ENCODE measurements at regions not wholly inside any gene's neighbourhood (a gene's known extent, or its start where the extent isn't known, plus 50 kb on each side); places are given as distances from the start of the nearest gene placed in this dataset.

DNA sequence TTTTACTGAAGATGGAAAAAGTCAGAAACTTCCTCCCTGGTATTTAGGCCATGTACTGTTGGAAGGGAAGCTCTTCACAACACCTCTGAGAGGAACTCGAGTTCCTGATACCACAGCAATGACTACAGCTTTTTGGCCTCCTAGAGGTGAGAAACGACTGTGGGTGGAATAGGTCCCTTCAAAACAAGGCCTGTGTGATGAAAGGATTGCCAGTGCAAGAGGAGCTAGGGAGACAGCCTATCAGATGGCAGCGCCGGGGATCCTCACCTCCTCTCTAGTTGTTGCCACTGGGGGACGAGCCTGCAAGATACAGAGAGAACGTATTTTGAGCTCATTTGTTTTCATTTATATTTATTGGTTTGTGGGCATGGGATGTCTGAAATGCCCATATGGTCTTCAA is 187.8 kb upstream of the KCND3 start:
- DNase-seq (ENCODE audit: low read depth), result no peak
- no peak overlapping the region for H3K4me3 ChIP-seq (ENCODE audit: low read depth, low read length)
- no peak for TF ChIP-seq CTCF (IDR thresholded peaks at IDR 0.05; ENCODE audit: insufficient read depth, low read length)

GRCh38 chr1:112188611-112189010 is 199.1 kb upstream of the KCND3 start:
- H3K4me3 ChIP-seq (ENCODE audit: low read depth, low read length), result no peak overlapping the region
- TF ChIP-seq CTCF (IDR thresholded peaks at IDR 0.05; ENCODE audit: insufficient read depth, low read length), result no peak
- no peak for DNase-seq (ENCODE audit: low read depth)

DNA sequence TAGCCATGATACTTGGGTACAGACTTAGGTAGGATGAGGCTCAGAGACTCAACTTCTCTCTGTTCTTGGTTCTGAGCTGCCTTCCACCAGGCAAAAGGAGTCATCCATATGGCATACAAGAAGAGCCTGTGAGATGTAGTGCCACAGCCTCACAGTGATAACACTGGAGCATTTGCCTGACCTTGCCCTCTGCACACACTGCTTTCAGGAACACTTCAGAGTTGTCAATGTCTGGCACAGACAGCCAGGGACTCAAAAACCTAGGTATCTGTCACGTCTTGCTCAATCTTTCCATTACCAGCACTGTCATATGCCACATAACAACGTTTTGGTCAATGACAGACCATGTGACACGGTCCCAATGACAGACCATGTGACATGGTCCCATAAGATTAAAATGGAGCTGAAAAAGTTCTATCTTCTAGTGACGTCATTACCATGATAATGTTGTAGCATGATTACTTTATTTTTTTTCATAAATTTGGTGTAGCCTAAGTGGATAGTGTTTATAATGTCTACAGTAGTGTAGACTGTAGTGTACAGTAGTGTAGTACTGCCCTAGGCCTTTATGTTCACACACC is 199.9 kb upstream of the CTTNBP2NL start:
- DNase-seq (ENCODE audit: low read depth), result no peak
- no peak for TF ChIP-seq CTCF (IDR thresholded peaks at IDR 0.05; ENCODE audit: insufficient read depth, low read length)
- no peak overlapping the region for H3K4me3 ChIP-seq (ENCODE audit: low read depth, low read length)

DNA sequence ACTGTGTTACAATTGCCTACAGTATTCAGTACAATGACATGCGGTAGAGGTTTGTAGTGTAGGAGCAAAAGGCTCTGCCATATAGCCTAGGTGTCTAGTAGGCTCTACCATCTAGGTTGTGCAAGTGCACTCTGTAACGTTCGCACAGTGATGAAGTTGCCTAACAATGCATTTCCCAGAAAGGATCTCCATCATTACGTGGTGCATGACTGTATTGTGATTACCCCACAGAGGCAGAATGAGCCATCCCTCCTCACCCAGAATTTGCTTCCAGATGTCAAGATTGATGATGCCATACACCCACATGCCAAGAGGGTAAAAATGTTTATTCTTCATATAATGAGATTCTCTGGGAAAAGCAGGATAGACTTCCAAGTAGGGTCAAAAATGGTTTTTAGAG is 199.3 kb upstream of the CTTNBP2NL start:
- DNase-seq (ENCODE audit: low read depth), result no peak
- no peak for TF ChIP-seq CTCF (IDR thresholded peaks at IDR 0.05; ENCODE audit: insufficient read depth, low read length)
- H3K4me3 ChIP-seq (ENCODE audit: low read depth, low read length), result no peak overlapping the region

- no peak for DNase-seq (ENCODE audit: low read depth)
- no peak for TF ChIP-seq CTCF (IDR thresholded peaks at IDR 0.05; ENCODE audit: insufficient read depth, low read length)
- H3K4me3 ChIP-seq (ENCODE audit: low read depth, low read length), result no peak overlapping the region
Observed at GRCh38 chr1:112209493-112209892, 186.5 kb upstream of the CTTNBP2NL start.

GRCh38 chr1:112219267-112219666 is 176.7 kb upstream of the CTTNBP2NL start:
- no peak for TF ChIP-seq CTCF (IDR thresholded peaks at IDR 0.05; ENCODE audit: insufficient read depth, low read length)
- DNase-seq (ENCODE audit: low read depth), result no peak
- no peak overlapping the region for H3K4me3 ChIP-seq (ENCODE audit: low read depth, low read length)

DNA sequence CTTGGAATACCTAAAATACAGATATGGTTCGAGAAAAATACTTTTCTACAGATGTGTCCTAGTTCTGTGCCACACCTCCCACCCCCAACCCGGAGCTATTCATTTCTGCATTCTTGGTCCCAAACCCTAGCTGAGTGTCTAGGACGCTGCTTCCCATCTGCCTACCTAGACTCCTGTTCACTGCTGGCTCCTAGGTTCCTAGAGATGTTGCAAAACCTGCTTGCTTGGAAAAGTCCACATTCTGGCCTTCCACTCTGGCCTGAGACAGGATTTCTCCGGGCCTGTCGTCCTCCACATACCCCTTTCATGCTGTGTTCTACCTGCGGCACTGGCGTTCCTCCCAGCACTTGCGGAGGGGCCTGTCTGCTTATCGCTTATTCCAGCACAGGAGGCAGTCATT is 165.8 kb upstream of the CTTNBP2NL start:
- DNase-seq (ENCODE audit: low read depth), result no peak
- H3K4me3 ChIP-seq (ENCODE audit: low read depth, low read length), result no peak overlapping the region
- no peak for TF ChIP-seq CTCF (IDR thresholded peaks at IDR 0.05; ENCODE audit: insufficient read depth, low read length)
